Activated CD8-positive, alpha-beta T cell treated with anti-CD3 and anti-CD28 coated beads for 36 hours (primary cell): ENCODE measurements at regions not wholly inside any gene's neighbourhood (a gene's known extent, or its start where the extent isn't known, plus 50 kb on each side); places are given as distances from the start of the nearest gene placed in this dataset.

Experiments
- ATAC-seq: fragments of 200-7000 bp; cut with Tn5 transposase; one replicate; pipeline ENCODE4 v1.10.0; 2021; ENCODE audit warnings: mild to moderate bottlenecking, moderate library complexity
- CTCF ChIA-PET: fragments of 350-600 bp; sonication (Branson Sonifier 250); formaldehyde crosslinking; loops from one replicate; lab custom pipeline; 2021; ENCODE audit warnings: antibody characterized with exemption; lab: Charles Lee
- POLR2A ChIA-PET: fragments of 350-600 bp; sonication (Branson Sonifier 250); formaldehyde crosslinking; loops from one replicate; lab custom pipeline; 2021; ENCODE audit warnings: antibody characterized with exemption; lab: Charles Lee
- DNase-seq: peaks from one replicate; pipeline ENCODE4 v3.0.0-alpha.2; 2020
- H3K27ac Mint-ChIP-seq: one replicate; pipeline ENCODE4 v1.8.0; 2021; ENCODE audit warnings: mild to moderate bottlenecking, mixed read lengths
- H3K27me3 Mint-ChIP-seq: one replicate; pipeline ENCODE4 v1.8.0; 2021; ENCODE audit warnings: mixed read lengths
- H3K36me3 Mint-ChIP-seq: one replicate; pipeline ENCODE4 v1.8.0; 2021; ENCODE audit warnings: low read depth, mixed read lengths
- H3K4me1 Mint-ChIP-seq: one replicate; pipeline ENCODE4 v1.8.0; 2021; ENCODE audit warnings: low read depth, mixed read lengths
- H3K4me3 Mint-ChIP-seq: one replicate; pipeline ENCODE4 v1.8.0; 2021; ENCODE audit warnings: mild to moderate bottlenecking, moderate library complexity, mixed read lengths
- H3K9me3 Mint-ChIP-seq: one replicate; pipeline ENCODE4 v1.8.0; 2021; ENCODE audit warnings: mixed read lengths
- intact Hi-C: fragments of 100-400 bp; cut with micrococcal nuclease; formaldehyde crosslinking; loops from one replicate; pipeline ENCODE4 v1.10.0; 2022
- TF ChIP-seq, protein P1 (sequence below): fragments of 200-600 bp; IDR thresholded peaks from one replicate; pipeline ENCODE4 v1.8.0; 2022; ENCODE audit warnings: antibody characterized with exemption, mild to moderate bottlenecking

DNA sequence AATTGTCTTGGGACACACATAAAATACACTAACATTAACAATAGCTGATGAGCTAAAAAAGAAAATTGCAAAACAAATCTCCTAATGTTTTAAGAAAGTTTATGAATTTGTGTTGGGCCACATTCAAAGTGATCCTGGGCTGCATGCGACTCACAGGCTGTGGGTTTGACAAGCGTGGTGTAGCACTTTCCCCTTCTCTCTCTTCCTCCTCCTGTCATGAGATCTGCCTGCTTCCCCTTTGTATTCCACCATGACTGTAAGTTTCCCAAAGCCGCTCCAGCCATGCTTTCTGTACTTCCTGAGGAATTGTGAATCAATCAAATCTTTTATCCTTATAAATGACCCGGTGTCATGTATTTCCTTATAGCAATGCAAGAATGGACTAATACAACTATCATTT lies 178.0 kb downstream of the TLR4 start:
- H3K36me3 Mint-ChIP-seq = no peaks in the 10 kb centered on the region
- H3K4me3 Mint-ChIP-seq = no peak overlapping the region
- H3K9me3 Mint-ChIP-seq = no peaks in the 10 kb centered on the region

DNA sequence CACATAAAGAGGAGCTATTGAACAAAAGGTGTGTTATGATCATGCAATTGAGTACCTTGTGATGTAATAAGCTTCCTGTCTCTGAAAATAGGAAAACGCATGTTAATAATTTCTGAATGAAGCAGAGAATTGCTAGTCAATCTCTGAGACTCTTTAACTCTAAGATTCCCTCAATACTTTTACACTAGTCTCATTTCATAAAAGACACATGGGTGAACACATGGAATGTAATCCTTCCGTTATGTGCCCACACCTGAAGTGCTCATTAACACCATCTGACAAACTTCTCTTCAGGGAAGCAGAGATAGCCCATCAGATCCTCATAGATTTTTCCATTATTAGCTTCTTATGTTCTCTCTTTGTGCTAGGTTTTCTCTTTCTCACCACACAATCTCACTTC lies 182.4 kb downstream of the TLR4 start:
- Mint-ChIP-seq H3K4me1 (no peaks in the 10 kb centered on the region), H3K36me3 (no peaks in the 10 kb centered on the region), H3K9me3 (no peaks in the 10 kb centered on the region), H3K4me3 (no peak overlapping the region), H3K27ac (no peak overlapping the region), H3K27me3 (peaks cover 3% of the 10 kb centered on the region)
- TF ChIP-seq, protein P1, sequence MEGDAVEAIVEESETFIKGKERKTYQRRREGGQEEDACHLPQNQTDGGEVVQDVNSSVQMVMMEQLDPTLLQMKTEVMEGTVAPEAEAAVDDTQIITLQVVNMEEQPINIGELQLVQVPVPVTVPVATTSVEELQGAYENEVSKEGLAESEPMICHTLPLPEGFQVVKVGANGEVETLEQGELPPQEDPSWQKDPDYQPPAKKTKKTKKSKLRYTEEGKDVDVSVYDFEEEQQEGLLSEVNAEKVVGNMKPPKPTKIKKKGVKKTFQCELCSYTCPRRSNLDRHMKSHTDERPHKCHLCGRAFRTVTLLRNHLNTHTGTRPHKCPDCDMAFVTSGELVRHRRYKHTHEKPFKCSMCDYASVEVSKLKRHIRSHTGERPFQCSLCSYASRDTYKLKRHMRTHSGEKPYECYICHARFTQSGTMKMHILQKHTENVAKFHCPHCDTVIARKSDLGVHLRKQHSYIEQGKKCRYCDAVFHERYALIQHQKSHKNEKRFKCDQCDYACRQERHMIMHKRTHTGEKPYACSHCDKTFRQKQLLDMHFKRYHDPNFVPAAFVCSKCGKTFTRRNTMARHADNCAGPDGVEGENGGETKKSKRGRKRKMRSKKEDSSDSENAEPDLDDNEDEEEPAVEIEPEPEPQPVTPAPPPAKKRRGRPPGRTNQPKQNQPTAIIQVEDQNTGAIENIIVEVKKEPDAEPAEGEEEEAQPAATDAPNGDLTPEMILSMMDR = no peak
- DNase-seq (no peak), ATAC-seq (no peak)
- CTCF ChIA-PET = no interaction called here
- intact Hi-C loops = no loop called here
- POLR2A ChIA-PET = no interaction called here

More for the DNA sequence above, 178.0 kb downstream of the TLR4 start:
- Mint-ChIP-seq H3K4me1 (no peaks in the 10 kb centered on the region), H3K27me3 (peaks cover 2% of the 10 kb centered on the region), H3K27ac (no peak overlapping the region)
- ChIA-PET CTCF (no interaction called here), POLR2A (no interaction called here)
- ATAC-seq (no peak), DNase-seq (no peak)
- intact Hi-C loops = no loop called here
- TF ChIP-seq, protein P1 = no peak

DNA sequence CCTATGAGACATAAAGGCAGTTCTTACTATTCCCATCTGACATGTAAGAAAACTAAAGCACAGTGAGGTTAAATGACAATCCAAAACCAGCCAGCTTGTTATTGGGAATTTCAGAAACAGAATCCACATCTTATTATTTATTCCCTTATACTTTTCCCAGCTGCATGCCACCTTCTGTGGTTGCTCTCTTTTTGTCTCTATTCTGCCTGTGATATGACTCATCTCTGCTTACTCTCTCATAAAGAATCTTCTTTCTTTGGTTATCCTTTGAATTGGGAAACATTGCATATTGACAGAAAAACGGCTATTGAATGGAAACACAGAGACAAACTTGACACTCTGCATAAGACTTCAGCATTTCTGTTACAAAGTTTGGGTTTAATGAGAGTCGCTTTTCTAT lies 183.2 kb downstream of the TLR4 start:
- ChIA-PET CTCF (no interaction called here), POLR2A (no interaction called here)
- DNase-seq = no peak
- Mint-ChIP-seq H3K4me1 (no peaks in the 10 kb centered on the region), H3K27me3 (peaks cover 1% of the 10 kb centered on the region), H3K36me3 (no peaks in the 10 kb centered on the region), H3K27ac (no peak overlapping the region), H3K9me3 (no peaks in the 10 kb centered on the region), H3K4me3 (no peak overlapping the region)
- no peak for ATAC-seq
- TF ChIP-seq, protein P1 = no peak
- intact Hi-C loops = no loop called here

DNA sequence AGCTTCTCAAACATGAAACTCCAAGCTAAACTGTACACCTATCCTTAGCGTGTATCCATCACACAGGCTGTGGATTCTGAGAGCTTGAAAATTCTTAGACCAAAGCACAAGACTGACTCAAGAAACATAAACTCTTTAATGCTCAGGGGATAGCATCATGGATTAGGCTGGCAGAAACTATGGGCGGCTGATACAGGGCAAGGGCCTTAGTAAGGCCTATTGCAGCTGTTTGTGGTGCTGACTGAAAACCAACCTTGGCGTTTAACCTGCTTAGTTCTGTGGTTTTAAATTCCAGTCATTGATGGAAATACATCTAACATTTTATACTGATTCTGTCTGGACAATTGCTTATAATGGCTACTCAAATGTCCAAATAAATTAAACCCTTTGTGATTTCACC lies 183.7 kb downstream of the TLR4 start:
- no peak overlapping the region for H3K27ac Mint-ChIP-seq
- ChIA-PET POLR2A (no interaction called here), CTCF (no interaction called here)
- TF ChIP-seq, protein P1 = no peak
- H3K36me3 Mint-ChIP-seq = no peaks in the 10 kb centered on the region
- no peak for DNase-seq
- H3K4me3 Mint-ChIP-seq = no peak overlapping the region
- H3K27me3 Mint-ChIP-seq = peaks cover 1% of the 10 kb centered on the region
- intact Hi-C loops = no loop called here
- no peak for ATAC-seq
- H3K4me1 Mint-ChIP-seq = no peaks in the 10 kb centered on the region
- H3K9me3 Mint-ChIP-seq = no peaks in the 10 kb centered on the region

DNA sequence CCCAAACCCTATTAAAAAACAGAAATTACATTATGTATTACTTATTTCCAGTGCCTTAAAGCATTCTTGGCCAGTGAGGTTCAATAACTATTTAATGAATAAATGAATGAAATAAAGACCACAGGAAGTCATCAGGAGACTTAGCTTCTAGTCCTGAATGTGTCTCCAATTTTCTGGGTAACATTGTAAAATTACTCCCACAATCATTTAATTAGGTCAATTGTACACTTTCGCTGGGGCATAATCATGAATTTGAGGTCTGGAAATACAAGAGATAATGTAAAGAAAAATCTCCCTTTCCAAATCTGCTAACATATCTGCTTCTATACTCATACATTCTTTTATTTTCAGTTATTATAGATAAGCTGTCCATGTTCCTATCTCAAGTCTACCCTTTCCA lies 199.2 kb downstream of the TLR4 start:
- POLR2A ChIA-PET = no interaction called here
- ATAC-seq (no peak), DNase-seq (no peak)
- no peaks in the 10 kb centered on the region for H3K4me1 Mint-ChIP-seq
- CTCF ChIA-PET = no interaction called here
- H3K4me3 Mint-ChIP-seq = no peak overlapping the region
- H3K9me3 Mint-ChIP-seq = no peaks in the 10 kb centered on the region
- no peaks in the 10 kb centered on the region for H3K27me3 Mint-ChIP-seq
- TF ChIP-seq, protein P1 = no peak
- intact Hi-C loops = no loop called here
- H3K27ac Mint-ChIP-seq = no peak overlapping the region
- no peaks in the 10 kb centered on the region for H3K36me3 Mint-ChIP-seq
